Fibroblast of skin of left quadriceps (primary cell): ENCODE measurements at regions not wholly inside any gene's neighbourhood (a gene's known extent, or its start where the extent isn't known, plus 50 kb on each side); places are given as distances from the start of the nearest gene placed in this dataset.
"Not testable (repeated sequence)": the region's sequence is repeated elsewhere in the genome, so short reads cannot be mapped to it uniquely, and the experiment has no call there.

Source experiments
- DNase-seq, 2 experiments: peaks; one replicate each; pipeline ENCODE4 v3.0.0-alpha.2; 2013; ENCODE audit warnings: low read depth in 2 of 2

GRCh38 chr4:124426279-124426678 is 286.3 kb downstream of the ANKRD50 start:
- DNase-seq, result no peak

DNA sequence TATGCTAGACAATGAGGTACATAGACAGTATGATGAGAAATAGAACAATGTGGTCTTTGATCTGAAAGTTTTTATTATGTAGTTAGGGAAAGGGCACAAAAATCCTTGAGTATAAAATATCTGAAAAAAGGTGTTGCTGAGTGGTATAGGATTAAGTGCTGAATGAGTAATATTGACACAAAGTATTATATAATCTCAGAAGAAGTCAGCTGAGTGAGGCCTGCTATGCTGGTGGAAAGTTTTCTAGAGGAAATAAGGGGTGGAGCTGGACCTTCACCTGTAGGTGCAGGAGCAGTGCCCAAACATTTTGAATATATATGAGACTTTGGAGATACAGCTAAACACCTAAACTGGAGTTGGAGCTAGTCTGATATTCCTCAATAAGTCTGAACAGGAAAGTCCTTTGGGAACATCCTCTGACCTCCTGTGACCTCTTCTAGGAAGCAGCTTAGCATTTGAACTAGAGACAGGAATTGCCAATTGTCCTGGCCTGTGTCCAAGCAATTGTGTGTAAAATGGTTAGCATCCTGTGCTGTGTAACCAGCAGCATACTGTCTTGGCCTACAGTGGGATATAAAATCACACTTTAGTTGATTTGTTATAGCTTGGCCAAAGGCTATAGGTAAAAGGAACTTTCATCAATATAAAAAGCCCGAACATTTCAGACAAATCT is 285.3 kb downstream of the ANKRD50 start:
- DNase-seq, result no peak

DNA sequence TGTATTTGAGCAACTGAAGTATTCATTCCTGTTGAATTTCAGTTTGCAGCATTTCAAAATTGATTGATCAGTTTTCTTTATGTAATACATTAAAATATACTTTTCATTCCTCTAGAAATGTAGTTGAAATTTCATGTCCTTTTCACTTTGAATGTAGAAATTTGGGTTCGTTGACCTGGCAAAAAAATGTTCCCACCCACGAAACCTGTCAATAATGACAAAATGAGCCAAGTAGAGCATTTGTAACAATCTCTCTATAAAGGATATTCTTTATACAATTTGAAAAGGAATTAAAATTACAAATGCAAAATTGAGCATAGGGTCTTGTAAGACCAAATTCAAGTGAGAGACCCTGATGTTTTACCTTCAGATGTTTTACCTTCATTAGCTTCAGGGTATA is 283.9 kb downstream of the ANKRD50 start:
- no peak for DNase-seq

- no peak for DNase-seq
Observed at GRCh38 chr4:124429746-124430250, 282.7 kb downstream of the ANKRD50 start.

DNA sequence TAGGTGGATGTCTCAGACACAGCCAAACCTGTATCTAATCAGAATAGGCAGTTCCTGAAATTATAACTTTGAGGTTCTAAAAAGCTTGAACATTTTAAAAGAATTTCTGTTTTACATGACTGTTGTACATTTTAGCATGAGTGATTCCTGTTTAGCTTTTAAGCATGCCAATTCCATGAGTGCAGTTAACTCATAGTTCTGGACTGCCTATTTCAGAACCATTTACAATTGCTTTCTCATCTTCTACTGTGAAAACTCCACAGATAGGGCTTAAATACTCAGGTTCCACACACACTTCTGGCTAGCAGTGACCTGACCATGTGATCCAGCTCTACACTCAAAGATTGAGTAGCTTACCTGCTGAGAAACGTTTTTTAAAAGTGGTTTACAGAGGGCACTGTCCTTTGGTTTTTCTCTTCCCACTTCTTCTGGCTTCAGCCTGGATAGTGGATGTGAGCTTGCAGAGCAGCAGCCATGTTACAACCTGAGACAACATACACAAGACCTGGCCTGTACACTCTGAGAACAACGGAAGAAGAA is 280.8 kb downstream of the ANKRD50 start:
- no peak for DNase-seq

DNA sequence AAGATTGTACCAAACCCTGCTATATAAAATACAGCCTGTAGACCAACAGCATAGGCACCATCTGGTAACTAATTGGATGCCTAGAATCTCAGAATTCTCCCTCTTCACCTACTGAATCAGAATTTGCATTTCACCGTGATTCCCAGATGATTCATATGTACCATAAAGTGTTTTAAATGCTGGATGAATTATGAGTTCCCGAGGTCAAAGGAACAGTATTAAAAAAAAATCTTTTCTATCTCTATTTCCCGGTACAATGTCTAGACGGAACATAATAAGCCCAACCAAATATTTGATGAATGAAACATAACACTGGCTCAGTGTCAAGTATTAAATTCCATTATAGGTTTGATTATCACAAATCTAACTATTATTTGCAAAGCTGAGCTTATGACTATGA is 280.0 kb downstream of the ANKRD50 start:
- DNase-seq, result peak; percentile 62 to 72

- DNase-seq, result no peak
Observed at GRCh38 chr4:124433044-124433443, 279.5 kb downstream of the ANKRD50 start.

GRCh38 chr4:124433500-124433899 is 279.0 kb downstream of the ANKRD50 start:
- no peak for DNase-seq

DNA sequence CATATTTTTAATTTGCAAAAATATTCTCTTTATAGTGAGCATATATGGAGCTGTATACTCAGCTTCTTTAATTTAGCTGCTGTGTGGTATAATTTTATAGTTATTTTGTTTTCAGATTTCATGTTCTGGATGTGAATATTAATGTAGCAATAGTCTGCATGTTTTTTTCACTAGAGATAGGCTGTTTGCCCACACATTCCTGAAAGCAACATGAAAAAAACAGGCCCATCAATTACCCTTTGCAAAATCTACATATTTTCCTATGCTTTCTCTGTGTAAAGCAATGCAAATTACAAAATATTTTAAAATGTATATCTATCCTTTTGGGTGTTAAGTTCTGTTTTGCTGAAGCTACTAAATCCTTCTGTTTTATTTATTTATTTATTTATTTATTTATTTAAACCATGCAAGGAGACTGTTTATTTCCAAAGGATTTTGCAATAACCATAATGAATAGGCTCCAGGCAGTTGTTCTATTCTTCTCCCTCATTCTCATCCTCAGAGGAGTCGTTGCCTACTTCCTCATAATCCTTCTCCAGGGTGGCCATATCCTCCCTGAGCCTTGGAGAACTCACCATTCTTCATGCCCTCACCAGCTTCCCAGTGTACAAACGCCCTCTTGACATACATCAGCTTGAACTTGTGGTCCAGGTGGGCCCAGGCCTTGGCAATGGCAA is 277.1 kb downstream of the ANKRD50 start:
- no peak for DNase-seq

DNA sequence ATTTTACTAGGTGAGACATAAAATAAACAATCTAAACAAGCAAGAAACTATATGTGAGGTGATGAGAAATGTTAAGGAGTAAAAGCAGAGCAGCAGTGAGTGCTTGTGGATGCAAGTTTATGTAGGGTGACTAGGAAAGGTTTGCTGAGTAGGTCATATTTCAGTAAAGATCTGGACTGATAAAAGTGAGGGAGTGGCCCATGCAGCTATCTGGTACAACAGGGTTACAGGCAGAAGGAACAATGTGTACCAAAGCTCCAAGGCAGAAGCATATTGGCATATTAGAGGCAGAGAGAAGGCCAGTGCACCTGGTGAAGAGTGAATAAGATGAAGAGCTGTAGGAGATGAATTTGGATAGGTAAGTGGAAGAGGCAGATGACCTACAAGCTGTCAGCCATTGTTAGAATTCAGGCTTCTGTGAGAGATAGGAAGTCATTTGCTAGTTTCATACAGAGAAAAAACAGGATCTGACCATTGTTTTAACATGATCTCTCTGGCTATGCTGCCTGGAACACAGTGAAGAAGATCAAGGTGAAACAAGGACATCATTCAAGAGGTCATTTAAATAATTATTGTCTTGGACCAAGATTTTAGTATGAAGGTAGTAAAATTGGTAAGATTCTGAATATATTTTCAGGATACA is 274.6 kb downstream of the ANKRD50 start:
- DNase-seq, result no peak

DNA sequence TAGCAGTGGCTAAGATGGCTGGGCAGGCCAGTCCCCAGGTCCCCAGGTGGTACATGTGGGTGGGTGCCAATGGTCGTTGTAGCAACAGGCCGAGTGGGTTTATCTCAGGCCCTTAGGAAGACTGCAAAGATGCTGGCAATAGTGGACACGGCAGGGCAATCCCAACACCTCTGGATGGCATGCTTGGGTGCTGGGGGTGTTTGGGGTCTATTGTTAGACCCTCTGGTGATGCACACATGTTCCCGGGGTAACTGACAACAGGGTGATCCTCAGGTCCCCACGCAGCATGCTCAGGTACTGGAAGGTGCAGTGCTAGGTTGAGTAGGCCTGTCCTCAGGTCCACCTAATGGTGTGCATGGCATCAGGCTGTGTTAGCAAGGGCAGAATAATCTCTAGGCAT is 267.5 kb downstream of the ANKRD50 start:
- no peak for DNase-seq

DNA sequence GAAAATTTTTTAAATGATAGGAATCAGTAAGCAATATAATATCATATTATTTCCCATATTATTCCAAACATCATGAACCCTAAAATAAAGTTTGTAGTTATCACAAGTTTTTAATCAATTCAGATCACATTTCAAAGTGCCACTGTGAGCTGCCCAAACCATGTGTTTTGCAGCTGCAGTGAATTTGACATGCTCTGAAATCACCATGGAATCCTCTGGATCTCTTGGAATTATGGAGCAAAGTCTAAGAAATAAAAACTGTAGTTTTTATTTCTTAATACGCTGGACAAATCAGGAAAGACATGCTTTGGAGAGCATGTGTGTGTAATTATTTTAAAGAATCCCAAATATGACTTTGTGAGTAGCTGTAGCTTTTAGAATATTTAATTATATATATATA is 262.7 kb downstream of the ANKRD50 start:
- peak; percentile 47 to 54 for DNase-seq

GRCh38 chr4:124450851-124451250 is 261.7 kb downstream of the ANKRD50 start:
- no peak for DNase-seq

- no peak for DNase-seq
Observed at GRCh38 chr4:124454772-124455270, 257.7 kb downstream of the ANKRD50 start.

DNA sequence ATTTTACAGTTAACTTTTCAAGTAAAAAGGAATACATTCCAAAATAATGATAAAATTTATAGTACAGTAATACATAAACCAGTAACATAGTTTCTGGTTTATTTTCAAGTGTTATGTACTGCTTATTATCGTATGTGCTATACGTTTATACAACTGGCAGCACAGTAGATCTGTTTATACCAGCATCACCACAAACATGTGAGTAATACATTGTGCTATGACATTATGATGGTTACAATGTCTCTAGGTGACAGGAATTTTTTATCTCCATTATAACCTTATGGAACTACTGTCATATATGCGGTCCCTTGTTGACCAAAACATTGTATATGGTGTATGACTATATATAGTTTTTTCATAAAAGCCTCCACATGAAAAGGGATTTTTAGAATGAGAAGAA is 256.9 kb downstream of the ANKRD50 start:
- DNase-seq, result no peak

GRCh38 chr4:124459196-124459940 is 253.2 kb downstream of the ANKRD50 start:
- no peak for DNase-seq

- DNase-seq, result no peak
Observed at GRCh38 chr4:124459941-124460310, 252.6 kb downstream of the ANKRD50 start.

GRCh38 chr4:124461592-124461991 is 250.9 kb downstream of the ANKRD50 start:
- DNase-seq, result not testable (repeated sequence)

- no peak for DNase-seq
Observed at GRCh38 chr4:124462954-124463828, 249.3 kb downstream of the ANKRD50 start.

- DNase-seq, result no peak
Observed at GRCh38 chr4:124464836-124465235, 247.7 kb downstream of the ANKRD50 start.

DNA sequence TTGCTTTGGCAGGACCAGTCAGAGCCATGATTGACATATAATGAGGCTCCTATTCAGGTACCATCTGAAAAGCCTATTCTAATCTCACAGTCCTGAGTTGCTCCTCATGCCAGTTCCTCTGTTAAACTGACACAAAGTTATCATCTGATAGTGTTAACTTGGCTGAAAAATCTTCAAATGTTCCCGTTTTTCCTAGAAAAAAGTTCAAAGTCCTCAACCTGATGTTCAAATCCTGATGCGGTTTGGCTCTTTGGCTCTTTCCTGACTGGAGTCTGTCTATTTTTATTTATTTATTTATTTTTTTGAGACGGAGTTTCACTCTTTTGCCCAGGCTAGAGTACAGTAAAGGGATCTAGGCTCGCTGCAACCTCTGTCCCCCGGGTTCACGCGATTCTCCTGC is 244.2 kb downstream of the ANKRD50 start:
- DNase-seq, result no peak
